ENCODE measurements at regions not wholly inside any gene's neighbourhood (a gene's known extent, or its start where the extent isn't known, plus 50 kb on each side); places are given as distances from the start of the nearest gene placed in this dataset.

- H3K4ac ChIP-seq (ENCODE audit: low read length): no peak overlapping the region
- peaks cover 10 to 19% of the 10 kb centered on the region in 2 donors for H3K4me1 ChIP-seq (ENCODE audit: control insufficient read depth in 2 of 2, insufficient read depth in 1 of 2, low read depth in 1 of 2, low read length in 2 of 2)
- no peak overlapping the region for H3K4me2 ChIP-seq (ENCODE audit: insufficient read depth, low read length, poor library complexity, severe bottlenecking)
- H3K27me3 ChIP-seq (ENCODE audit: control insufficient read depth in 3 of 3, insufficient read depth in 3 of 3, low read depth in 1 of 3, low read length in 3 of 3): no peaks in the 10 kb centered on the region
- no peak overlapping the region for H3K4me3 ChIP-seq (ENCODE audit: low read length in 2 of 2)
- H2BK5ac ChIP-seq (ENCODE audit: low read length): no peak overlapping the region
- no peak overlapping the region for H2BK120ac ChIP-seq (ENCODE audit: low read depth, low read length)
- no peaks in the 10 kb centered on the region for H3K79me1 ChIP-seq (ENCODE audit: low read depth, low read length)
- H4K8ac ChIP-seq (ENCODE audit: low read depth, low read length): no peak overlapping the region
- no peak for DNase-seq (ENCODE audit: low spot score)
- H3K27ac ChIP-seq (replicated peaks; ENCODE audit: low read length): no peak overlapping the region
- H2AK5ac ChIP-seq (ENCODE audit: low read depth, low read length): no peak overlapping the region
- no peak overlapping the region for H3K14ac ChIP-seq (ENCODE audit: low read length)
- H3K23ac ChIP-seq (ENCODE audit: low read depth, low read length, poor library complexity): no peak overlapping the region
- H2AFZ ChIP-seq (ENCODE audit: low read length): no peak overlapping the region
- no CpG with 5 or more reads among the region's 8 CpGs for WGBS, 2 donors (ENCODE audit: extremely low coverage in 2 of 2, insufficient read length in 2 of 2, insufficient replicate concordance in 1 of 2)
- no peak overlapping the region for H3K18ac ChIP-seq (ENCODE audit: low read length)
- H3K9ac ChIP-seq (ENCODE audit: low read depth, low read length, poor library complexity): no peak overlapping the region
- H2BK12ac ChIP-seq (ENCODE audit: low read length): peak overlapping the region; percentile 66
- H3K36me3 ChIP-seq (replicated peaks in 1 of 2; ENCODE audit: control insufficient read depth in 2 of 2, insufficient read depth in 2 of 2, low read length in 2 of 2): no peaks in the 10 kb centered on the region
- peaks cover 0 to 4% of the 10 kb centered on the region in 2 donors for H3K9me3 ChIP-seq (replicated peaks in 1 of 2; ENCODE audit: control insufficient read depth in 2 of 2, insufficient read depth in 1 of 2, low read depth in 1 of 2, low read length in 2 of 2)
- no peak overlapping the region for H4K91ac ChIP-seq (ENCODE audit: low read depth, low read length, poor library complexity)
- H2BK15ac ChIP-seq (ENCODE audit: low read length): peak overlapping the region; percentile 64
Observed at GRCh38 chr4:181502611-181503010, 740.6 kb upstream of the TENM3 start.

GRCh38 chr4:181503687-181504390, 739.4 kb upstream of the TENM3 start:
- no peak overlapping the region for H2BK120ac ChIP-seq (ENCODE audit: low read depth, low read length)
- no peak overlapping the region for H2AK5ac ChIP-seq (ENCODE audit: low read depth, low read length)
- no peak overlapping the region for H4K8ac ChIP-seq (ENCODE audit: low read depth, low read length)
- H3K4me3 ChIP-seq (ENCODE audit: low read length in 2 of 2): no peak overlapping the region
- no peak overlapping the region for H3K23ac ChIP-seq (ENCODE audit: low read depth, low read length, poor library complexity)
- no CpG with 5 or more reads among the region's 12 CpGs for WGBS, 2 donors (ENCODE audit: extremely low coverage in 2 of 2, insufficient read length in 2 of 2, insufficient replicate concordance in 1 of 2)
- DNase-seq (ENCODE audit: low spot score): no peak
- H3K9ac ChIP-seq (ENCODE audit: low read depth, low read length, poor library complexity): no peak overlapping the region
- H3K27ac ChIP-seq (replicated peaks; ENCODE audit: low read length): no peak overlapping the region
- H3K4me2 ChIP-seq (ENCODE audit: insufficient read depth, low read length, poor library complexity, severe bottlenecking): no peak overlapping the region
- no peak overlapping the region for H2BK5ac ChIP-seq (ENCODE audit: low read length)
- H4K91ac ChIP-seq (ENCODE audit: low read depth, low read length, poor library complexity): no peak overlapping the region
- H3K4ac ChIP-seq (ENCODE audit: low read length): no peak overlapping the region
- H3K79me1 ChIP-seq (ENCODE audit: low read depth, low read length): no peaks in the 10 kb centered on the region
- peaks cover 15 to 30% of the 10 kb centered on the region in 2 donors for H3K4me1 ChIP-seq (ENCODE audit: control insufficient read depth in 2 of 2, insufficient read depth in 1 of 2, low read depth in 1 of 2, low read length in 2 of 2)
- peak overlapping the region; percentile 2 for H2AFZ ChIP-seq (ENCODE audit: low read length)
- no peaks in the 10 kb centered on the region for H3K36me3 ChIP-seq (replicated peaks in 1 of 2; ENCODE audit: control insufficient read depth in 2 of 2, insufficient read depth in 2 of 2, low read length in 2 of 2)
- H2BK15ac ChIP-seq (ENCODE audit: low read length): no peak overlapping the region
- peaks cover 0 to 4% of the 10 kb centered on the region in 2 donors for H3K9me3 ChIP-seq (replicated peaks in 1 of 2; ENCODE audit: control insufficient read depth in 2 of 2, insufficient read depth in 1 of 2, low read depth in 1 of 2, low read length in 2 of 2)
- H2BK12ac ChIP-seq (ENCODE audit: low read length): no peak overlapping the region
- no peaks in the 10 kb centered on the region for H3K27me3 ChIP-seq (ENCODE audit: control insufficient read depth in 3 of 3, insufficient read depth in 3 of 3, low read depth in 1 of 3, low read length in 3 of 3)
- no peak overlapping the region for H3K14ac ChIP-seq (ENCODE audit: low read length)
- H3K18ac ChIP-seq (ENCODE audit: low read length): no peak overlapping the region

GRCh38 chr4:181504924-181505323, 738.3 kb upstream of the TENM3 start:
- no peak for DNase-seq (ENCODE audit: low spot score)
- no peak overlapping the region for H3K14ac ChIP-seq (ENCODE audit: low read length)
- H3K4ac ChIP-seq (ENCODE audit: low read length): no peak overlapping the region
- H2BK120ac ChIP-seq (ENCODE audit: low read depth, low read length): no peak overlapping the region
- no peak overlapping the region for H3K4me3 ChIP-seq (ENCODE audit: low read length in 2 of 2)
- H3K9ac ChIP-seq (ENCODE audit: low read depth, low read length, poor library complexity): no peak overlapping the region
- H3K27me3 ChIP-seq (ENCODE audit: control insufficient read depth in 3 of 3, insufficient read depth in 3 of 3, low read depth in 1 of 3, low read length in 3 of 3): no peaks in the 10 kb centered on the region
- peaks cover 19 to 36% of the 10 kb centered on the region in 2 donors for H3K4me1 ChIP-seq (ENCODE audit: control insufficient read depth in 2 of 2, insufficient read depth in 1 of 2, low read depth in 1 of 2, low read length in 2 of 2)
- H2AK5ac ChIP-seq (ENCODE audit: low read depth, low read length): no peak overlapping the region
- H2AFZ ChIP-seq (ENCODE audit: low read length): no peak overlapping the region
- H3K4me2 ChIP-seq (ENCODE audit: insufficient read depth, low read length, poor library complexity, severe bottlenecking): no peak overlapping the region
- no peak overlapping the region for H4K8ac ChIP-seq (ENCODE audit: low read depth, low read length)
- no CpG with 5 or more reads among the region's 6 CpGs for WGBS, 2 donors (ENCODE audit: extremely low coverage in 2 of 2, insufficient read length in 2 of 2, insufficient replicate concordance in 1 of 2)
- H2BK5ac ChIP-seq (ENCODE audit: low read length): no peak overlapping the region
- no peak overlapping the region for H2BK15ac ChIP-seq (ENCODE audit: low read length)
- peaks cover 0 to 2% of the 10 kb centered on the region in 2 donors for H3K9me3 ChIP-seq (replicated peaks in 1 of 2; ENCODE audit: control insufficient read depth in 2 of 2, insufficient read depth in 1 of 2, low read depth in 1 of 2, low read length in 2 of 2)
- H2BK12ac ChIP-seq (ENCODE audit: low read length): no peak overlapping the region
- no peak overlapping the region for H3K23ac ChIP-seq (ENCODE audit: low read depth, low read length, poor library complexity)
- no peak overlapping the region for H3K27ac ChIP-seq (replicated peaks; ENCODE audit: low read length)
- H3K36me3 ChIP-seq (replicated peaks in 1 of 2; ENCODE audit: control insufficient read depth in 2 of 2, insufficient read depth in 2 of 2, low read length in 2 of 2): no peaks in the 10 kb centered on the region
- no peak overlapping the region for H3K18ac ChIP-seq (ENCODE audit: low read length)
- no peak overlapping the region for H4K91ac ChIP-seq (ENCODE audit: low read depth, low read length, poor library complexity)
- no peaks in the 10 kb centered on the region for H3K79me1 ChIP-seq (ENCODE audit: low read depth, low read length)

GRCh38 chr4:181507180-181507835, 735.9 kb upstream of the TENM3 start:
- Histone ChIP-seq H2BK15ac (ENCODE audit: low read length) (no peak overlapping the region), H3K4me1 (ENCODE audit: control insufficient read depth in 2 of 2, insufficient read depth in 1 of 2, low read depth in 1 of 2, low read length in 2 of 2) (peaks cover 20 to 43% of the 10 kb centered on the region in 2 donors), H2BK5ac (ENCODE audit: low read length) (no peak overlapping the region), H3K9ac (ENCODE audit: low read depth, low read length, poor library complexity) (no peak overlapping the region), H2BK120ac (ENCODE audit: low read depth, low read length) (no peak overlapping the region), H3K4me3 (ENCODE audit: low read length in 2 of 2) (no peak overlapping the region), H4K8ac (ENCODE audit: low read depth, low read length) (no peak overlapping the region), H2AK5ac (ENCODE audit: low read depth, low read length) (no peak overlapping the region), H4K91ac (ENCODE audit: low read depth, low read length, poor library complexity) (no peak overlapping the region), H3K4me2 (ENCODE audit: insufficient read depth, low read length, poor library complexity, severe bottlenecking) (no peak overlapping the region), H2BK12ac (ENCODE audit: low read length) (no peak overlapping the region), H3K36me3 (replicated peaks in 1 of 2; ENCODE audit: control insufficient read depth in 2 of 2, insufficient read depth in 2 of 2, low read length in 2 of 2) (no peaks in the 10 kb centered on the region), H3K27ac (replicated peaks; ENCODE audit: low read length) (peak overlapping the region; percentile 0), H2AFZ (ENCODE audit: low read length) (no peak overlapping the region), H3K79me1 (ENCODE audit: low read depth, low read length) (no peaks in the 10 kb centered on the region), H3K23ac (ENCODE audit: low read depth, low read length, poor library complexity) (no peak overlapping the region), H3K18ac (ENCODE audit: low read length) (no peak overlapping the region), H3K27me3 (ENCODE audit: control insufficient read depth in 3 of 3, insufficient read depth in 3 of 3, low read depth in 1 of 3, low read length in 3 of 3) (no peaks in the 10 kb centered on the region), H3K4ac (ENCODE audit: low read length) (no peak overlapping the region), H3K9me3 (replicated peaks in 1 of 2; ENCODE audit: control insufficient read depth in 2 of 2, insufficient read depth in 1 of 2, low read depth in 1 of 2, low read length in 2 of 2) (no peaks in the 10 kb centered on the region), H3K14ac (ENCODE audit: low read length) (no peak overlapping the region)
- no CpG with 5 or more reads among the region's 10 CpGs for WGBS, 2 donors (ENCODE audit: extremely low coverage in 2 of 2, insufficient read length in 2 of 2, insufficient replicate concordance in 1 of 2)
- DNase-seq (ENCODE audit: low spot score): no peak

Data from neuronal stem cell (in vitro differentiated cells).